HG03060 (cell line): ENCODE measurements at regions not wholly inside any gene's neighbourhood (a gene's known extent, or its start where the extent isn't known, plus 50 kb on each side); places are given as distances from the start of the nearest gene placed in this dataset.
"Not testable (repeated sequence)": the region's sequence is repeated elsewhere in the genome, so short reads cannot be mapped to it uniquely, and the experiment has no call there.

ENCODE experiments used
- ATAC-seq: cut with Tn5 transposase; IDR thresholded peaks from one replicate; pipeline ENCODE4 v1.9.1; 2021; ENCODE audit warnings: low read depth, moderate number of reproducible peaks; ENCODE audit not compliant: unreplicated experiment

DNA sequence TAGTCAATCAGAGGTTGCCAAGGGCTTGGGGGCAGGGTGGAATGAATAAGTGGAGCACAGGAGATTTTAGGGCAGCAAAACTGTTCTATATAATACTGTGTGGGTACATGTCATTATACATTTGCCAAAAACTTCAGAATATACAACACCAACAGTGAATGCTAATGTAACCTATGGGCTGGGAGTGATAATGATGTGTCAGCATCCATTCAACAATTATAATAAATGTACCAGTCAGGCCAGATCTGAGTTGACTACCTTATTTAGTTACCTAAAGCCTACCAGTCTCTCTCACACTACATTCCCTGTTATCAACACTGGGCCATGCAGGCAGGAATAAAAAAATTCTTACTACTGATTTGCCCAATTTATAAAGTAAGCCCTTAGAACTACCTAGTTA, 884.5 kb downstream of the TLE1 start:
- ATAC-seq = no peak

DNA sequence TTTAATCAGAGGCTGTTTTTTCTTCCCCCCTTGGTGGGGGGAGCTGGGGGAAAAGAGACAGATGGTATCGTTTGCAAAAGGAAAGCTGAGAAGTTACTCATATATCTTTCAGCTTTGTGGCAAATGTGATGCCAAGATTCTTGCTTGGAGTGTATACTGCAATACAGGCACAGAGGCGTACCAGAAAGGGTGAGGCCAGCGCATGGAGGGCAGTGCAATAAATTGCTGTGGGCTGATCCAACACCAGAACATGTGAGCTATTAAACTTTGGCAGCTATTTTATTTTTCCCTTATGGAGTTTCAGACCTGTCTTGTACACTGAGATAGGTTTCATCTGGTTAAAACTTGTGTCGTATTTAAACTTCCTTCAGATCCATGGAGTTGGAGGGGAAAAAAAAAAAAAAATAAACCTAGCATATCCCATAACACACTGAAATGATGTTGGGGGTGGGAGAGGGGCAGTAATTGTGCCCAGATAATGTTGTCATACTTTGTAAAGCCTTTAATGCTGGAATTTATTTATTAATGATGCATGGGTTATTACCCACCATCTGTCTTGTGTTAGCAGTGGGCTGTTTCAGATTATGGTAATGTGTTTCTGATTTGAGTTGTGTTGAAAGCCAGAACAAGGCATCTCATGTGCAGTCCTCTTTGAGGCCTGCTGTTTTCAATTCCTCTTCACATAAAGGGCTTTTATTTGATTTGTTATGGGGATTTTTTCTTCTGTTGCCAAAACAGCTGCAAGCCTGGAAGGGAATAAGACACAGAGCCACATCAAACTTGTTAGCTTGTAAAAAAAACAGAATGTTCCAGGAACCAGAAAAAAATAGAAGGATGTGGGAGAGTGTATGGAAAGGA, 891.3 kb downstream of the TLE1 start:
- no peak for ATAC-seq

DNA sequence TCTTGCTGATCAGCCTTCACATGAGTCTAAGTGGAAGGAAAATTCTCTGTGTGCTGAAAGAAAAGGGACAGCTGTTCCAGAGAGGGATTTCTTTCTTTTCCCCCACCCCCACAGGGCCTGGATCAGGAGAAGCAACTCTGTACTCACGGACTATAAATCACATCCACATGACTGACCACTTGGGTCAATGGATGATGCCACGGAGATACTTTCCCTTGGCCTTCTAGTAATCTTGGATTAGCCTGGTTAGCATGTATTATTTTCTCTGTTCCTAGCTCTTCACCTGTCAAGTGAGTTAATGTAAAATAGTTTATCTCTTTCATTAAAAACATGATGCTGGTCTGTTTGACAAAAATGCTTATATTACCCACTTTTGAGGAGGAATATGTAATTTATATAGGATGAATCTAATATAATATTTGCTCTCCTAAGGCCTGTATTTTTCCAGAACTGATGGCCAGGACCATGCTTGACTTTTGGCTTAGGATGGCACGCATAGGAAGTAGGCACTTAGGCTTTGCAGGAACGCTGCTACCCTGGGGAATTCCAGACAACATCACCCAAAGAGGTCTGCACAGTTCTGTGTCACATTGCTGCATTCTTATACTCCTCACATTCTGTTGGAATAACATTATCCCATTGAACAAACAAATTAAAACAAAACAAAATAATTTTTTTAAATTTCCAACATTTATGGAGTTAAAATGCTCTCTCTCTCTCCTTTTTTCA, 892.1 kb downstream of the TLE1 start:
- ATAC-seq = no peak

DNA sequence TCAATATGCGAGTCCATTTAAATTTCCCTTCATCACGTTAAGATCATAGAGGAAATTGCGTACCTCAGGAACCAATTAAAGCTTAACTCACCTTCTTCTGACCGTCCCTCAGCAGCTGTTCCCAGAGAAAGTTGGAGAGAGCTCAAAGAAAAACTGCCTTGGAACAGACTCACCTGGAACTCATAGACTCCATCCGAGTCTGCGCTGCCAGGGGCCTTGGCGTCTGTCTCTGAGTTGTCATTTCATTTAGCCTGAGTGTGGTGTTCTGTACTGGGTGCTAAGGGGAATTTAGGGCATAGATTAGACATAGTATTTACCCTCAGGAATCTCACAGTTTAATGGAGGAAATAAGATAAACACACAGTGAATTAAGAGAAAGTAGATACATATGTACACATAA, 892.7 kb downstream of the TLE1 start:
- ATAC-seq = no peak

DNA sequence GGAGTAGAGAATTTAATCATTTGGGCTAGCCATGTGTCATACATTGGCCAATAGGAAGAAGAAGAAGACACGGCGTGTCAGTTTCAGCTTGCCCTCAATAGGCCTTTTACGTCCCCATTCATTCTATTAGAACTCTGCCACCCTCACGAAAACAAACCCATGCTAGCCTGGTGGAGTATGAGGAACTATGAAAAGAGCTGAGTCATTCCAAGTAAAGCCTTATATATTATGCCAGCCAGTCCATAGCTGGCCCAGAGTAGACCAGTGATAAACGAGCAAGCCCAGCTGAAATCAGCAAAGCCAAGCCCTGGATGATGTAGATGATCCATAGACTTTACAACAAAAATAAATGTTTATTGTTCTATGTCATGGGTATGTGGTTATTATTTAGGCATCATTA, 895.1 kb downstream of the TLE1 start:
- no peak for ATAC-seq

DNA sequence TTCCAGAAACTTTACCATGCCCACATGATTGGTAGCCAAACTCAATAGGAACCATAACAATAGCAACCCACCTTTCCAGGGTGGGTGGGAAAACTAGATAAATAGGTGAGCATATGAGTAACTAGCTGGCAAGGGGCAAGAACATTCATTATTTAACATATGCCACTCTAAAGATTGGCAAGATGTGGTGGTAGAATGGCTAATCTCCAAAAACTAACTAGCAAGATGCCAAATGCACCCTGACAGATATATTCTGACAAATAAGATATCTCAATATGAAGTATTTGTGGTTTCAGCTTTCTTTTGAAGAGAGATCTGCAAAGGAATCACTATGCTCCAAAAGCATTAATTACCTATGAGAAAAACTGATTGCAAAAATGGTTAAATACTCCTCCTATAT, 895.6 kb downstream of the TLE1 start:
- ATAC-seq = no peak

DNA sequence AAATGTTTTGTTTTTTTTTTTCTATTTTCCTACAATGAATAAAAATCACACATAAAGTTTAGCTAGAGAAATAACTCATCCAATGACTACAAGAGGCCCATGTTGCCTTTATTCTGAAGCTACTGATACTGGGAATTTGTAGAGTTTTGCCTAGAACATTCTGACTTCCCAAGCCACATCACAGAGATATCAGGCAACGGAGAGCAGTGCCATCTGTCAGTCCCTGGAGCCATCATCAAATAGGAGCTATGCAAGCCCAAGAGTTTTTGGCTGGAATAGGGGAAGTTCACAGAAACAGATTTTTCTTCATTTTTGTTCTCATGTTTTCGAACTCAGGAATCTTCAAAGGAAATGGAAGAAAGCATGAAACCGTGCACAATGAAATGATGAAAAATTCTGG, 896.6 kb downstream of the TLE1 start:
- no peak for ATAC-seq

DNA sequence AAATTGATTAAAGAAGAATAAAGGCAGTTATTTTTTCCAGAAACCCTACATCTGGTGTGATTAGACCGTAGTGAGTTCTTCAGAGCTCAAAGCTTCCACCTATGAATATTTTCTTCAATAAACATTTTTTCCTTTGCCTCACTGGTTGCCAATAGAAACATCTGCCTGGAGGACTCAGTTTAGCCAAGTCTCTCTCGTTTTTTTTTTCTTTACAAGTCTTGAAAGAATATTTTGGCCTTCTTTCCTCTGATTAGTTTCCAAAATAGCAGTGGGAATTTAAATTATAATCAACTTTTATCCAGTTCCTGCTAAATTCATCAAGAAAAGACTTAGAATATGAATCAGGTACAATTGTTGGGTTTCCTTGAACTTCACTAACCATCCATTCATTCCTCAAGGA, 897.5 kb downstream of the TLE1 start:
- no peak for ATAC-seq

DNA sequence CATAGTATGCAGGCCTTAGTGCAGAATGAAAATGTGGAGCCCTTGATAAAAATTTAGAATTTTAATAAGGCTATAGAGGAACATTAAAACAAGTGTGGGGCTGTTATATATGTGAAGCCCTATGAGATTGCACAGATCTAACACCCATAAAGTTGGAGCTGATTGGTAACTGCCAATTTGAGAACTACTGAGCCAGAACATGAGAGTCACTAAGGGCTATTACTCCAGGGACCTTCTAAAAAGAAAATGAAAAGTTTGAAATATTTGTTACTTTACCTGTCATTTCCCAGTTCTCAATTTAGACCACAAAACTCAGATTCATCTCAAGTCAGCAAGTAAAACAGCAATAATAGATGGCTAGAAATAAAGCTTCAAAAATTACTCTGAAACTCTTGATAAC, 898.6 kb downstream of the TLE1 start:
- no peak for ATAC-seq

DNA sequence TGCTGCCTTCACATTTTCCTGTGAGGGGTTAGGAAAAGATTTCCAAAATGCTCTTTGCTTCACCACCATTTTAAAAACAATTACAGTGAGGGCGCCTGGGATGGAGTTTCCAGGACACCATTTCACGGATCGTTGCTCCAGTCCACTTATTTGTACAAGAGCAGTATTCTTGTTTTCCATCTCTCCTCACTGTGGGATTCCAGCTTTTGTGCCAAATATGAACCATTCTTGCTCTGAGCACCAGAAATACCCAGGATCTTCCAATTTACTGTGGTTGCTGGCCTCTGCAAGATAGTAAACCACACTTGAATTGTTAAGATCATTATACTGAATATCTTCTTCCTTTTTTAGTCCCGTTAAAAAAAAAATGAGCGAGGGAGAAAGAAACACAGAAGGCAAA, 899.5 kb downstream of the TLE1 start:
- no peak for ATAC-seq

DNA sequence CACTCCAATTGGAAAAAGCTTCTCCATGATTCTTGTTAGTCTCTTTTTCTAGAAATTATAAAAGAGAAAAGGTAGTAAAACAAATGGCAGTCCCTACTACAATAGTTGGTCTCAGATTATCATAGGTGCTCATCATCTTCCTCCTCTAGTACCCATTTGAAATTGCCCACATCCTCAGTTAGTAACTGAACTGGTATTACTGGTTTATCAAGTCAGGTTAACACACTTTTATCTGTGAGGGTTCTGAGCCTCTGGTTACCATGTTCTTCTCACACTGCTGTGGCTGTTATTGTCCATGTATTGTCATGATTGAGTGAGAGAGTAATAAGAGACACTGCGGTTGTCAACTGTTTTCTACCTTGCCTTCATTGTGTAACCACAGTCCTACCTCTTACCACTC, 901.7 kb downstream of the TLE1 start:
- no peak for ATAC-seq

DNA sequence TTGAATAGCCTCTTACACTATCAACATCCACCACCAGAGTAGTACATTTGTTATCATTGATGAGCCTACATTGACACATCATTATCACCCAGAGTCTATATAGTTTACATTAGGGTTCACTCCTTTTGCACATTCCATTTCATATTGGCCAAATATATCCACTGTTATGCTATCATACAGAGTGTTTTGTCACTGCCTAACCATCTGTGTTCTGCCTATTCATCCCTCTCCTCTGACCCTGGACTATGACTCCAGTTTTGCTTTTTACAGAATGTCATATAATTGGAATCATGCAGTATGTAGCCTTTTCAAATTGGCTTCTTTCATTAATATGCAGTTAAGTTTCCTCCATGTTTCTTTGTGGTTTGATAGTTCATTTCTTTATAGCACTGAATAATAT, 904.7 kb downstream of the TLE1 start:
- no peak for ATAC-seq

DNA sequence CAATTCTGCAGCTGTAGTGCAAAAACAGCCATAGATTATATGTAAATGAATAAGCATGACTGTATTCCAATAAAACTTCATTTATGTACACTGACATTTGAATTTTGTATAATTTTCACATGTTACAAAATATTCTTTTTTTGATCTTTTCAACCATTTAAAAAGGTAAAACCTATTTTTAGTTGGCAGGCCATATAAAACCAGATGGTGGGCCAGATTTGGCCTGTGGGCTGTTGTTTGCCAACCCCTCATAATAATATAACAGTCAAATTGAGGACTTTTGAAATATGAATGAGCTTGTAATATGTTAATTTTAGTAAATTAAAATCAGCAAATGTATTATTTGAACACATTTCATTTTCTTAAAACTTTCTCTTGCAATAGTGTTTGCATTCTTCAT, 913.4 kb downstream of the TLE1 start:
- ATAC-seq = no peak

DNA sequence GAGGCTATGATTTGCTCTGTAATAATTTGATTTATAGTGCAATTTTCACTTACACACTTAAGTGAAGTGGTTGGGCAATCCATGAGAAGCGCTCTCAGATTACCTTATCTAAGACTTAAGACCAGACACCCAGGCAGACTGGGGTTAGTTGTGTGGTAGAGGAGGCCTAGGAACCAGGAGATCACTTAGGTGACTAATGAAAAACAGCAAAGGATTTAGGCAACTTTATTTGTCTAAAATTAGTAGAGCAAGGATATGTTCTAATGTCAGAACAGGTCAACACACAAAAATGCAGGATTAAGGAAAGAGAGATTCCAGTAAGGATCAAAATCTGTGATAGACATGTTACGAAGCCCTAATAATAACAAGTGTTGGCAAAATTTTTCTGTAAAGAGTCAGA, 913.8 kb downstream of the TLE1 start:
- no peak for ATAC-seq

DNA sequence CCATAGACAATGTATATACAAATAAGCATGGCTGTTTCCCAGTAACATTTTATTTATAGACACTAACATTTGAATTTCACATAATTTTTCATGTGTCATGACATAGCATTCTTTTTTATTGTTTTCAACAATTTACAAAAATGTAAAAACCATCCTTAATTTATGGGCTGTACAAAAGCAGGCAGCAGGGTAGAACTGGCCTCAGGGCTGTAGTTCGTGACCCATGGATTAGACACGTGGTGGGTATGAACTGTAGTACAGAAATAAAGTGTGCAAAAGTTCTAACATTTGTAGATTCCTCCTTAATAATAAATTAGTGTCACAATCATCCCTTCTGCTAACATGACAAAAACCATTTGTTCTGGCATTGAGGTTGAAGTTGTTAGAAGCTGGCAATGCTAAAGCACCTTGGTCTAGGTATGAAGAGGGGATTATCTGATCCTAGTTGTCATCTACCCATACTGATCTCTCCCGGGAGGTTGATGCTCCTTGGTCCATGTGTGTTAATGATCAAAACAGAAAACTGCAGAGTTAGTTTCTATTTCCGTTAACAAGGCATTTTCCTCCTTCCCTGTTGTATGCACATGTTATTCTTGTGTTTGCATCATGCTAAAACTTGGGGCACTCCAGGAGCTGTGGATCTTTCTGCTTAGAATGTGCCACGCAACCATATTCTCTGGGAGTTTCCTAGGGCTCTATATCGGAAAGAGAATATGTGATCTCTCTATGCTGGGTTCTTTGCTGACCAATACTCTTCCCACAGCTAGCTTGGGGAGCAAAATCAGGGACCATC, 917.6 kb downstream of the TLE1 start:
- no peak for ATAC-seq

DNA sequence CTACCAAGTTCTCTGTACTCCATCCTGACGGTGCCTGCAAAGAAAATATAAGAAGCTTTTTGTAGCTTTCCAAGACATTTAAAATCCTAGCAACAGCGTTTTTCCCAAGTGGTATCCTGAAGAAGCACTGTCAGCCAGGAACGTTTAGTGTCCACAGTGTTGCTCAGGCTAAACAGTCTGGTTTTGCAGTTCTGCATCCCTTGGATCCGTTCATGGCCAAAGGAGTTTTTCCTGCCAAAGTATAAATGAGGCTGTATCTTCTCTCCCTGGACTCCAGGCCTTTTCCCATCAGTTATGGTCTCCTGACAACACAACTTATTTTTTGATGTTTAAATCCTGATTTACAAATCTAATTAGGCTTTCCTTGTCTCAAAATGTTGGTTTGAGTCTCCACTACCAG, 925.8 kb downstream of the TLE1 start:
- ATAC-seq = no peak

DNA sequence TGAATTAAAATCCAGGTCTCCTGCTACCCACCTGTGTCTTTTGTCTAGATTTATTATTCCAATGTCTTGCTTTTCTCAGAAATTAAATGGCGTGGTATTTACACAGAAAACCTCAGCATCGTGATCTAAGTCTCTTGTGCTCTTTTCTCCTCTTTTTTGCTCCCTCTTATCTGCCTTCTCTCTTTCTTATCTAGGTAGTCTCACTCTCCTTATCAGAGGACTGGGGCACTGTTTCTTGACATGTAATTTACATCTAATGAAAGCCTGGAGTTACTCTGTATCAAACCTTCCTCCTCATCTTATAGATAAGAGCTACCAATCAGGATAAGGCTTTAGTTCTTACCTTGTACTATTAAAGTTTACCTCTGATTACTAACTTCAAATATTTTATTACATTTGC, 933.8 kb downstream of the TLE1 start:
- ATAC-seq = no peak

DNA sequence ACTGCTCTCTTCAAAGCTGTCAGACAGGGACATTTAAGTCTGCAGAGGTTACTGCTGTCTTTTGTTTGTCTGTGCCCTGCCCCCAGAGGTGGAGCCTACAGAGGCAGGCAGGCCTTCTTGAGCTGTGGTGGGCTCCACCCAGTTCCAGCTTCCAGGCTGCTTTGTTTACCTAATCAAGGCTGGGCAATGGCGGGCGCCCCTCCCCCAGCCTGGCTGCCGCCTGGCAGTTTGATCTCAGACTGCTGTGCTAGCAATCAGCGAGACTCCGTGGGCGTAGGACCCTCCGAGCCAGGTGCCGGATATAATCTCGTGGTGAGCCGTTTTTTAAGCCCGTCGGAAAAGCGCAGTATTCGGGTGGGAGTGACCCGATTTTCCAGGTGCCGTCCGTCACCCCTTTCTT, 942.3 kb downstream of the TLE1 start:
- ATAC-seq = not testable (repeated sequence)

DNA sequence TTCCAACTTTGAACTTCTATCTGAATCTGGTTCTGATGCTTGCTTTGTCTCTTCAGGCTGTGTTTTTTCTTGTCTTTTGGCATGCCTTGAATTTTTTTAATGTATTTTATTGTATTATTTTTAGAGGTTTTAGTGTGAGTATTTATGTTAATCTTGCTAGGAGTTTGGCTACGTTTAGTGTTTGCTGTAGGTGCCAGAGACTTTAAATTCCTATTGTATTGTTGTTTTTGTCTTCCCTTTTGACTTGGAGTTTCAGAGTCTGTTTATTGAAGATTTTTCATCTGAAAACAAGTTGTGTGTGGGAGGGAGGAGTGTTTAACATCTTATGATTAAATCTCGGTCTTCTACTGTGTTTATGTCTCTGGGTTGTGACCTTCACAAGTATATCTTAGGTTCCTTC, 956.8 kb downstream of the TLE1 start:
- ATAC-seq = no peak

DNA sequence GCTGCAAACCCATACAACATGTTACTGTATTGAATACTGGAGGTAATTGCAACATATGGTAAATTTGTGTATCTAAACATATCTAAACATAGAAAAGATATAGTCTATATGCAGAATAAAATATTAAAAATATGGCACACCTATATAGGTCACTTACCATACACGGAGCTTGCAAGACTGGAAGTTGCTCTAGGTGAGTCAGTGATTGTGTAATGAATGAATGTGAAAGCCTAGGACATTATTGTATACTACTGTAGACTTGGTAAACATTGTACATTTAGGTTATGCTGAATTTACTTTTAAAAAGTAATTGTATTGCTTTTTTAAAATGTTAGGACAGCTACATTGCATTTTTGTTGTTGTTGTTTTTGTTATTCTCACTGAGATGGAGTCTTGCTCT, 968.8 kb downstream of the TLE1 start:
- ATAC-seq = no peak

DNA sequence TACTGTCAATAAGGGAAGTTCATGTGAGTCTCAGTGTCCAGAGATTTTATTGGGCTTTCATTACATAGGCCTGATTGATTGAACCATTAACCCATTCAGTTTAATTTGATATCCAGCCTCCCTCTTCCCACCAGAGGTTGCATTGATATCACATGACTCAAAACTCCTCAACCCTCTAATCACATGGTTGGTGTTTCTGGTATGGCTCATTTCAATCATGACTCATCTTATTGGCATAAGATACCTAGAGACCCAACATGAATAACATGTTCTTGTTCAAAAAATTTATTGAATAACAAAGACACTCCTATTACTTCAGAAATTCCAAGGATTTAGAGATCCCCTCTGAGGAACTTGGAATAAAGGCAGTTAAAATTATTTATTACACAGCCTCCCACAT, 982.2 kb downstream of the TLE1 start:
- ATAC-seq = no peak
